ENCODE measurements at regions not wholly inside any gene's neighbourhood (a gene's known extent, or its start where the extent isn't known, plus 50 kb on each side); places are given as distances from the start of the nearest gene placed in this dataset.

DNA sequence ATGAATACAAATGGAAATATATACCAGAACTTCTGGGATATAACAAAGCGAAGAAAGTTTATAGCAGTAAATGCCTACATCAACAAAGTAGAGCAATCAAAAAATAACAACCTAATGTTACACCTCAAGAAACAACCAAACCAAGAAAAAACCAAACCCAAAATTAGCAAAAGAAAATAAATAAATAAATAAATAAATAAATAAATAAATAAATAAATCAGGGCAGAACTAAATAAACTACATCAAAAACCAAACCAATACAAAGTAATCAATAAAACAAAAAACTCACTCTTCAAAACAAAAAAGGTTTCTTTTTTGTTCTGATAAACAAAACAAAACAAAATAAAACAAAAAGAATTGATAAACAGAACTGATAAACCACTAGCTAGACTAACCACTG, 88.4 kb upstream of the SPIN4 start:
- DNase-seq (ENCODE audit: low read depth), result no peak
- TF ChIP-seq CTCF (IDR thresholded peaks at IDR 0.05; ENCODE audit: insufficient read depth, low read depth, low read length), result no peak
- H3K4me3 ChIP-seq (ENCODE audit: low read depth, low read length), result no peak overlapping the region

GRCh38 chrX:63436865-63437264, 85.7 kb upstream of the SPIN4 start:
- no peak overlapping the region for H3K4me3 ChIP-seq (ENCODE audit: low read depth, low read length)
- DNase-seq (ENCODE audit: low read depth), result no peak
- no peak for TF ChIP-seq CTCF (IDR thresholded peaks at IDR 0.05; ENCODE audit: insufficient read depth, low read depth, low read length)

DNA sequence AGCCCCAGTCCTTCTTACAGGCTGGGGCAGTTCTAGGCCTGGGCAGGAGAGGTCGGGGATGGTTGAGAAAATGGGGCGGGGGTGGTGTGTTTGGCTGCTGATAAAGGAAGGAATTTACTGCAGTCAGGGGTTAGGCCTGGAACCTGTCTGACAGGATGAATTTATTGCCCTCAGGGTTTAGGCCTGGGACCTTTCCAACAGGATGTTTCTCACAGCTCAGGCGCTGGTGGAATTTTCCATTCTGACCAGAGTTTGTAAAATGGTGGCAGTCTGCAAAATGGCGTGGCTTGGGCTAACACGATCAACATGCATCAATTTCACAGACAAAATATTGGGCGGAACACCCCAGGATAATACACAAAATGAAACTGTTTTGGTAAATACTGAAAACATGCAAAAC, 83.5 kb upstream of the SPIN4 start:
- no peak for TF ChIP-seq CTCF (IDR thresholded peaks at IDR 0.05; ENCODE audit: insufficient read depth, low read depth, low read length)
- DNase-seq (ENCODE audit: low read depth), result peak; percentile 73
- no peak overlapping the region for H3K4me3 ChIP-seq (ENCODE audit: low read depth, low read length)

DNA sequence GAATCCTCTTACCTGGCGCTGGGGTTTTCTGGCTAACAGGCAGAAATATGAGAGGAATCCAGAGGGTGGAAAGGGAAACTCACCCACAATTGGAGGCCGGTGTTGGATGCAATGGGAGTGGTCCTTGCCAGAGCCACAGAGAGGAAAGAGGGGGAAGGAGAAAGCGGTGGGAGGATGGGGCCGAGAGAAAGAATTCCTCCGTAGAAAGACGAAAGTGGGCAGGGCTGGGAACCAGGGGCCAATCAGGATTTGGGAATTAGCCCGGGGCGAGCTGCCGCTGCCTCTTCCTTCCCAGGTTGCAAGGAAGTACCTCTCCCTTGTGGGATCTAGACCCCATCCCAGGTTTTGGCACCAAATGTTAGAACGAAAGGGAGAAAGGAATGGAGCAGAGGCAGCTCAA, 83.1 kb upstream of the SPIN4 start:
- no peak for DNase-seq (ENCODE audit: low read depth)
- TF ChIP-seq CTCF (IDR thresholded peaks at IDR 0.05; ENCODE audit: insufficient read depth, low read depth, low read length), result no peak

DNA sequence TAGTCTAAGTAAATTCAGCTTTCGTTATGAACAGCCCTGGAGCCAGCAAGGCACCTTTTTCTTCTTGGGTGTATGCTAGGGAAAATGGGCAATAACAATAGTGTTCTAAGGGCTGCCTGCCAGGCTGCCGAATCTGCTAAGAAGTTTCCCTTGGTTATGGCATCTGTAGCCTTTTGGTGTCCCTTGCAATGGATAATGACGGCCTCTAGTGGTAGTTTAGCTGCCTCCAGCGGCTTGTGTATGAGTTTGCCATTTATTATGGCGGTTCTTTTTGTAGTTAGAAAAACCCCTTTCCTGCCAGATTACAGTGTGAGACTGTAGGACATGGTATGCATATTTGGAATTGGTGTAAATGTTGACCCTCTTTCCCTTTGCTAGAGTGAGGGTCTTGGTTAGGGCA, 78.9 kb upstream of the SPIN4 start:
- H3K4me3 ChIP-seq (ENCODE audit: low read depth, low read length), result no peak overlapping the region
- no peak for TF ChIP-seq CTCF (IDR thresholded peaks at IDR 0.05; ENCODE audit: insufficient read depth, low read depth, low read length)
- DNase-seq (ENCODE audit: low read depth), result no peak

More for the DNA sequence above, 83.1 kb upstream of the SPIN4 start:
- no peak overlapping the region for H3K4me3 ChIP-seq (ENCODE audit: low read depth, low read length)

DNA sequence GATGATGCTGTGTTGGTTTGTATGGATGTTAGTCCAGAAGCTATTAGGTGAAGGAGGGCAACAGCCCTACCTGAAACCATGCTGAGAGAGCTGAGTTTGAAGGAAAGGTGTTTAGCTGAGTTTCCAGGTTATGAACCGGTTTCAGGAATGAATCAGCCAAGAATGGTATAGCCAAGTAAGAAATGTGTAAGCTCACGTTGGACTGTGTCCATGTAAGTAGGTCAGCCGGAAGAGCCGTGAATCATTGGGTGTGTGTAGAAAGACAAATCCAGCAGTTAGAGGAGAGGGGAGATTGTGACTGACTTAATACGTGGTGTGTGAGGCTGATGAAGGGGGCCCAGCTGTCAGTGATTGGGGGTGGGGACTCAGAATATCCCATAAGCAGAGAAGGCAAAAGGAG, 77.2 kb upstream of the SPIN4 start:
- H3K4me3 ChIP-seq (ENCODE audit: low read depth, low read length), result no peak overlapping the region
- TF ChIP-seq CTCF (IDR thresholded peaks at IDR 0.05; ENCODE audit: insufficient read depth, low read depth, low read length), result no peak
- no peak for DNase-seq (ENCODE audit: low read depth)

DNA sequence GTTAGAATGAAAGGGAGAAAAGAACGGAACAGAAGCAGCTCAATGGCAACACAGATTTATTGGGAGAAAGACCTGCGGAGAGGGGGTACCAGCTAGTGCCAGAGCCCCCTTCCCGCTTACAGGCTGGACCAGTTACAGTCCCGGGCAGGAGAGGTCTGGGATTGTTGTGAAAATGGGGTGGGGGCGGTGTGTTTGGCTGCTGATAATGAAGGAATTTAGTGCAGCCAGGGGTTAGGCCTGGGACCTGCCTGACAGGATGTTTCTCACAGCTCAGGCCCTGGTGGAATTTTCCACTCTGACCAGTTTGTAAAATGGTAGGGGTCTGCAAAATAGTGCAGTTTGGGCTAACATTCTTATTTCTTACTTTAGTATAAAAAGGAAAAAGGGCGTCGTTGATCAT, 75.4 kb upstream of the SPIN4 start:
- no peak overlapping the region for H3K4me3 ChIP-seq (ENCODE audit: low read depth, low read length)
- peak; percentile 16 for DNase-seq (ENCODE audit: low read depth)
- TF ChIP-seq CTCF (IDR thresholded peaks at IDR 0.05; ENCODE audit: insufficient read depth, low read depth, low read length), result no peak
